ENCODE measurements at regions not wholly inside any gene's neighbourhood (a gene's known extent, or its start where the extent isn't known, plus 50 kb on each side); places are given as distances from the start of the nearest gene placed in this dataset.
A peak's percentile ranks its signal among the peaks of the same experiment; 100 is the strongest.

DNA sequence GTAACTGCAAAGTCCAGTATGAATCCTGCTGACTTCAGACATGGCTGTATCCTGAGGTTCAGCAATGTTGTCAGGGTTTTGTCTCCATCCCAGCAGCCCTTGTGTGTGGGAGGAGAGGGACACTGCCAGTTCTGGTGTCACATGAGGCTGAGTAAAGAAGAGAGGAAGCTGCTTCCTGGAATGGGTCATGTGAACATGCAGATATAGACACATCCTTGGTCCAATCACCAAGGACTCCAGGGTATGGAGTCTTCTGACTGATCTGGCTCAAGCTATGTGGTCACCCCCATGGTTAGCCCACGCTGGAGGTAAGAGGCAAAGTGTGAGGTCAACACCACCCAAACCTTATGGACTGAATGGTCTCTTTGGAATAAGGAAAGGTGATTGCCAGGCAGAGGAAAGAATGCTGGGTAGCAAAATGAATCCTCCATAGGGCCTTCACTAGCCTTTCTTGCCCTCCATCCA is 134.4 kb upstream of the SLC1A4 start:
- peak; percentile 57 for DNase-seq (ENCODE audit: low spot score)

DNA sequence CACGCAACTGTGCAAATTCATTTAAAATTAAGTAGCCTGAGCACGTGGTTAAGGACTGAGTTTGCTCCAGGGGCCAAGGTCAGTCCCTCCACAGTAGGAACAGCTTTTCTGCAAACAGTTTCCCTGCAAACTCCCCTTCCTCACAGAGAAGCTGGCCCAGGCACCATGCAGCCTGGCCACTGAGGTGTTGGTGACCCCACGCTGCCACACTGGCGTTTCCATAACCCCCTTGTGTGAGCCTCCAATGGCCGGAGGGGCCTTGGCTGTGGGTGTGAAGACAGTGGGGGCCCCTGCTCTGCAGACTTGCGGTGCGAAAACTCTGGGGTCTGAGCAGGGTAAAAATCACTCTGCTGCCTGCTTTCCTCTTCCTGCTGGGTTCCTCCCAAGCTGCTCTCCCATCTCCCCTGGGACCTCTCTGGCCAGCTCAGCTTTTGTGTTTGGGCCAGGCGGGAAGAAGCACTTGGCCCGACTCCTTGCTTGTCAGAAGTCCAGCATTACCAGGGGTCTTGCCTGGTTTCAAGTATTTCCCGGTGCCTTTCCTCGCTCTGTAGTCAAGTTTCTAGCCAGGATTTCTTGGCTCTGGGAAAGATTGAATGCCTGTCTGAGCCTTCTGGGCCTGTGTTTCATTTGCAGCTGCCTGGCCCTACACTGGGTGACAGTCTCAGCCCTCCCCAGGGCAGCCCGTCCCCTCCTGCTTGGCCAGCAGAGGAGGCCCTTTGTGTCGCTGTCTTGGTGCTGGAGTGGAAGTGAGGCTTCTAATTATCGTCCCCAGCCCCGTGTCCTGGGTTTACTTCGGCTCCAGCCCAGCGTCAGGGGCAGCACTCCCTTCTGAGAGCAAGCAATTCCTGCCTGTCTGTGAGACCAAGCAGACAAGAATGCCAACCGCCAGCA is 131.4 kb upstream of the SLC1A4 start:
- no peak for DNase-seq (ENCODE audit: low spot score)

DNA sequence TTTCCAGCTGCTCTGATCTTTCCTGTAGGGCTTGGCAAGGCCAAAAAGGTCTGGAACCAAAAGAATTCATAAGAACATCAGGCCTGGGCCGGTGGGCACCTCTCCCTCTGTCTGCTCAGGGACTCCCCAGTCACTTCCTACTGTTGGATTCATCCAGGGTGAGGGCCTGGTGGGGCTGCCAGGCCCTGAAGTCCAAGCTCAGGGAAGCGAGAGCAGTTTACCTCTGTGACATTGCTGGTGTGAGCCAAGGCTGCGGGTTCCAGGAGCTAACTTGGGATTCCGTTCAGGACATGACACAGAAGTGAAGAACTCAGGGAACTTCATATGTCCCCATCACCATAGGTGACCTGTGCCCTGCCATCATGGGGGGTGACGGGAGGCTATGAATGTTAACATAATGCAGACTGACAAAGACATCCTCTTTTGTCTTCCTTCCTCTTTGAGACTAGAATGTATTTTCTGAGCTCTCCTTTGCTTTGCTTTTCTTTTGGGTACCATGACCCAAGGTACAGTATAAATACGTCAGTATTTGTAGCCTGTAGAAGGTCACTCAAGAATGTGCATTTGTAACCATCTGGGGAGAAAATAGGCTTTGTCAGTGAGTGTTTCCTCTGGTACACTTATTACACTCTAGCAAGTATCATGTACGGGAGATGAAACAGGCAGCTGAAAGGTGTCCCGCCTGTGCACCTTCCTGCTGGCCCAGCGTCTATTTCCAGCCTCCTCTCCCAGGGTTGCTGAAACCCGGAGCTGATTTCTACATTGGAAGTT is 130.5 kb upstream of the SLC1A4 start:
- no peak for DNase-seq (ENCODE audit: low spot score)

DNA sequence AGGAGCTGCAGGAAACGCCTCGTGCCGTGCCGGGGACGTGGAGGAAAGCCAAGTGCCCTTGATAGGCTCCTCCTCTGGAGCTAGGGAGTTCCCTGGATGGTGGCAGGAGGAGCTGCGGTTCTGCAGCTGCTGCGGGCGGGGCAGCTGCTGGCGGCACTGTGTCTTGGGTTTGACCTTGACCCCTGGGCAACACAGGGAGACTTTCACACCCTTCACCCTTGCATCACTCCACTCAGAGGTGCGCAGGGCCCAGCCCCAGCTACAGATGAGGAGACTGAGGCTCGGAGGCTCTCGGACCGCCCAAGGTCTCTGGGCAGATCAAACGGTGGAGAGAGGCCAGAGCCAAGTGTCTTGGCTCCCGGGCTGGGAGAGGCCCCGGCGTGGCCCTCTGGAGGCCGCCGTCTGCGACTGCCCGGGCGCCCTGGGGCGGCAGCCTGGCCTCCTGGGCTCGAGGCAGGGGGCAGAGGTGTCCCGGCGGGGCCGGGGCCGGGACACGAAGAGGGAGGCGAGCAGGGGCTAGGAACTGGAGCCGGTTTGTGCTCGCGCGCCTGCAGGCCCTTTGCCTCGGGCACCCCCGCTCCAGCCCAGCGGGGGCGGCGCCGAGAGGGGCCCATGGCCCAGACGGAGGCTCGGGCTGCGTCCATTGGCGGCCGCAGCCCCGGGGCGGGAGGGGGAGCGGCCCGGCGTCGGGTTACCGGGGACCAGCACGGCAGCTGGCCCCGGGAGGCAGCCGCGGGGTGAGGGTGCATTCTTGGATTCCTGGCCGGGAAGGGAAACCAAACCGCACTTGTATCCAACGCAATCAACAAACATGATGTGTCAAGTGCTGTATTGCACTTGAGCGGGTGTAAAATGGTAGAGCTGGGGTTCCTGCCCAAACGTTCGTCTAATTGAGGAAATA is 129.6 kb upstream of the SLC1A4 start:
- DNase-seq (ENCODE audit: low spot score): peak; percentile 86

DNA sequence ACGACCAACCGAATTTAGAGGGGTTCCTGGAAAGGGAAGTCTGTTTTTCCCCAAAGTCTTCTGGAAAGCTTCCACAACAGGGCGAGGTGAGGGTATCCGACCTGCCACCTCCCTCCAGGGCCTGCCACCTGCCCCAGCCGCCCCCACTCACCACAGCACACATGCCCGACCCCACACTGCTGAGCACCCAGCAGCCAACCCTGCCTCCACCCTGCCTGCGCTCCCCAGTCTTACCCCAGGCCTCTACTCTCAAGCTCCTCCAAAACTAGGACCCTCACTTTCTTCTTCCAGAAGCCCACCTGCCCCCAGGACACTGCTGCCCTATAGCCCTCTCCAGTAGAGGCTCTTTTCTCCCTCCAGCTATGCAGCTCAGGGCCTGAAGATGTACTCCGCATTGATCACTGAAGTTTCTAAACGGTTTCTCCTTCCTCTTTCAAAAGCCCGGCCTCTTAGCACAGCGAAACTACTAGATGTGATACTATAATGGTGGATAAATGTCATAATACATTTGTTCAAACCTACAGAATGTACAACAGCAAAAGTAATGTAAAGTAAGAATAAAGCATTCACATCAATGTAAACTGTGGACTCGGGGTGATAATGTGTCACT is 128.8 kb upstream of the SLC1A4 start:
- DNase-seq (ENCODE audit: low spot score): no peak

DNA sequence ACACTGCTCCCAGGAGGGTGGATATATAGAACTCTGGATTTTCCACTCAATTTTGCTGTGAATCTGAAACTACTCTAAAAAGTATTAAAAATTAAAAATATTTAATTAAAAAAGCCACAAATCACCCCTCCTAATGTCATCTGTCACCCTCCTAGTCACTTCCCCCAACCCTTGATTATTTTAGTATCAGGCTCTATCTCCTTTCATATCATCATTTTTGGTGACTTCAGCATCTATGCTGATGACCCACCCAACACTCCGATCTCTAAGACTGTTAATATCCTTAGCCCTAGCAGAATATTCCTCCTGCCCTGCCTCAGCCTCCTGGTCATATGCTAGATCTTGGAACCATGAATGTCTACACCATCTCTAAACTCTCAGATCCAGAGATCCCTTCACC is 128.3 kb upstream of the SLC1A4 start:
- no peak for DNase-seq (ENCODE audit: low spot score)

DNA sequence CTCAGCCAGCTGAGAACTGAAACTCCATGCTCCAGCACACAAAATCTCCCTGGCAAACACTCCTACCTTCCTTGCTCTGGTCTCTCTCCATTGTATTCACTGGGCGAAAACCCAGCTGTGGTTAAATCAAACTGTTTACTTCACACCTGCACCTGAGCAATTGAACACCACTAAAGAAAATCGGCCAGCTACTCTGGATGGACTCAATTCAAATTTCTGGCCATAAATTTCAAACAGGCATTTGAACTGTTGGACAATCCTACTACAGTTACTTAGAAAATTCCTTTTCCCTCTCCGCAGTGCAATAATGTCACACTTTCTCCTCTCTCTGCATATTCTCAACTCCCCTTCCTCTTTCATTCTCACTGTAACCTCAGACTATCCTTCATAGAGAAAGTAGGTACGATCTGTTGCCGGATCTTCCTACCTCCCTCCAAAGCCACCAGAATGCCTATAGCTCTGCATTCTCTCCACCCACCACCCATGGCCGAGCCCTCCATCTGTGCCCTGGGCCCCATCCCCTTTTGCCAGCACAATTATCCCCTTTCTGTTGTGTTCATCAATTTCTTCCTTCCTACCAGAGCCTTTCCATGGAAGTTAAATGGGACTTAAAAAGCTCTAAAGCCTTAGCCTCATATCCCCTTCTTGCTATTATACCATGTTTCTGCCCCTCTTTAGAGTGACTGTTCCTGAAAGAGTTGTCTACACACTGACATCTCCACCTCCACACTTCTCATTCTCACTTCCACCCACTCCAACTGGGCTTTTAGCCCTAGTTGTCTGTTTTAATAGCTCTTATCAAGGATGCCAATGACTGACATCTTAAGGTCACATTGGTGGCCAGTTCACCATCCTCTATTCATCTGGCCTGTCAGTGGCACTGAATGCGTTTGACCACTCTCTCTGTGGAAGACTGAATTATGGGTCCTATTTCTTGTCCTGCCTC is 127.5 kb upstream of the SLC1A4 start:
- no peak for DNase-seq (ENCODE audit: low spot score)

DNA sequence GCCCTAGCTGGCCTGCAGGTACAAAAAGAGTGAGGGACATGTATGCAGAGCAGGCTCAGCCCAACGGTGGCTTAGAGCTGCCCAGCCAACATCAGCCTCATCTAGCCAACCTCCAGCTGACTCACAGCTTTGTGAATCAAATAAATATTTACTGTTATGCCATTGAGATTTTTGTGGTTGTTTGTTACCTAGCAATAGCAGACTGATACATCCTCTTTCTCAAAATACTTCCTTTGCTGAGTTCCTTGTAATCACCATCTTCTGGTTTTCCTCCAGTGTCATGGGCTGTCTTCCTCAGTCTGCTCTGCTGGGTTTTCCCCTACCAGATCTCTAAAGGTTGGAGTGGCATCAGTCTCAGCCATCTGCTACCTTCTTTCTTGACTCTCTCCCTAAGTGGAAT is 126.6 kb upstream of the SLC1A4 start:
- DNase-seq (ENCODE audit: low spot score): peak; percentile 26

DNA sequence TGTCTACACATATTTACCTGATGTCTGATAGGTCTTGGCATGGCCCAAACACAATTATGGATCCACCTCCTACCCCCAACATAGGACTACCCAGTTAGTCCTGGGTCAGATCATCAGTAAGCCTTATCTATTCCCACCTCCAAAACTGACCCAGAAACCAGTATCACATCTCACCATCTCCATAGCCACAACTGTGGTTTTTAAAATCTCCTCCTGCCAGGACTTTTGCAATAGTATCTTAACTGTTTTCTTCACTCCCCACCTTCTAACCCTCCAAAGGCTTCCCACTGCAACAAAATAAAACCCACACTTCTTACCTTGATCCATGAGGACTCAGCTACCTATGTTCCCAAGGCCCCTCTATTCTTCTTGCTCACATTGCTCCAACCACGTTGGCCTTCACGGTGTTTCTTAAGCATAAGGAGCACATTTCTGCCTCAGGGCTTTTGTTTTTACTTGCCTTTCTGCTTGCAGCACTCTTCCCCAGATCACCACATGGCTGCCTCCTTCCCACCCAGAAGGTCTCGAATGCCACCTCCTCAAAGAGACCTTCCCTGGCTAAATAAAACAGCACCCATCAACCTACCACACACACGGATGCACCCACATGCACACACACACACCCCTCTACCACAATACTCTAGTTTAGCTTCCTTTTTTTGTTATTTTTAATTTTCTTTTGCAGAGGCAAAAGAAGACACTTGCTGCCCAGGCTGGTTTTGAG is 125.9 kb upstream of the SLC1A4 start:
- no peak for DNase-seq (ENCODE audit: low spot score)

DNA sequence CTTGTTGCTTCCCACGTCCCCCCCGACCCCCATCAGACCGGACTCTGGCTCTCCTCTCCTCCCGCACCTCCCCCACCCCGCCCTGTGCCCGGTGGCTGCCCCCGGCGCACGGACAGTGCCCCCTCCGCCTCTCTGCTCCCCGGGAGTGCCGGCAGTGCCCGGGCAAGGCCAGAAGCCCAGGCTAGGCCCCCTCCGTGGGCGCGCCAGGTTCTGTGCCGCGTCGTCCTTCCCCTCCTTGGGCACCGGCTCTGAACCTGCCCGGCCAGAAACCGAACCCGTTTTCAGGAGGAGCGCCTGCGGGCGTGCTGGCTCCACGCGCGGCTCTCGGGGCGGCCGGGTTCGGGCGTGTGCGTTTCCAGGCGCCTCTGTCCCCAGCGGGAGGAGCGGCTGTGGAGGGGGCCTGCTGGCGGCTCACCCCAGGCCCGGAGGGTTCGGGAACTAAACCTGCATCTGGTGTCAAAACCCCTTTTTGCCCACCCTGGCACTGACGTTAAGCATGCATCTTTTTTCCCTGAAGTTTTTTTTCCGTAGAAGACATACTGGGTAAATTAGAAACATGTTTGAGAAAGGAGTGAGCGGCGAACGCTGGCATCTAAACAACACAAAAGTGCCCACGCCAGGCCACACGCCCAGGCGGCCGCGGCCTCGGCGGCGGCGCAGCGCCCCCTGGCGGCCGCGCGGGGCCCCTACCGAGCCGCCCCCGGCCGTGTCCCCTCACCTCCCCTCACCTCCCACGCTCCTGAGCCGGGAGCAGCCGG is 123.9 kb upstream of the SLC1A4 start:
- peak; percentile 66 for DNase-seq (ENCODE audit: low spot score)

DNA sequence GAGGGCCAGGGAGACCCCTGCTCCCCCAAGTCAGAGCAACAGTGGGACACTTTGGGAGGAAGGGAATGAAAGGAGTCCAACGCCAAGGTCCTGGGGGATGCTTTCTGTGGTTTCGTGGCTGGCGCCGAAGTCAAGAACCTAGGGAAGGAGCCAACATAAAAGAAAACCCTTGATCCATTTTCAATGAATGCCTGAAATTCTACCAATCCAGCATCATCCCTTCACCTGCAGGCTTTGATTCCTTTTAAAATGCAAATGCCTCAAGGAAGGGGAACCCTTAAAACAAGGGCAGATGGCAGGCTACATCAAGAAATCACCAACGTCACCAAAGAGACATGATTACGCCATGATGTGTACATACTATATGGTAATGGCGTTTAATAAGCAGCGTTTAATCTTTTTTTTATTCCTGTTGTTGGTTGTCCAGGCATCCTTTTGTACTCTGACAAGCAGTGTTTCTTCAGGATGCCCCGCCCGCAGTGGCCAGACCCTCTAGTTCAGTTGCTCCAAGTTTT is 123.3 kb upstream of the SLC1A4 start:
- DNase-seq (ENCODE audit: low spot score): no peak

DNA sequence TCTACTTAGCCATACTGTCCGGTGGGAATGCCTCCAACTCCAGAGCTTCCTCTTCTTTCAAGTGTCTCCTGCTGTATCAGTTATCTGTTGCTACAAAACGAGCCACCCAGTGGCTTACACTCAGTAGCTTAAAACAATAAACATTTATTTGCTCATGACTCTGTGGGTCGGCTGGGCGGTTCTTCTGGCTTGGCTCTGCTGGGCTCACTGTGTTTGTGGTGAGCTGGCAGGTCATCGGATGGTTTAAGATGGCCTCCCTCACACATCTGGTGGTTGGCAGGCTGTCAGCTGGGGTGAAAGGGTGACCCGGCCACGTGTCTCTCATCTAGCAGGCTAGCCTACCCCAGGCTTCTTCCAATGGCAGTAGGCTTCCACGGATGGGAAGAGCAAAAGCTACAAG is 122.4 kb upstream of the SLC1A4 start:
- DNase-seq (ENCODE audit: low spot score): no peak

DNA sequence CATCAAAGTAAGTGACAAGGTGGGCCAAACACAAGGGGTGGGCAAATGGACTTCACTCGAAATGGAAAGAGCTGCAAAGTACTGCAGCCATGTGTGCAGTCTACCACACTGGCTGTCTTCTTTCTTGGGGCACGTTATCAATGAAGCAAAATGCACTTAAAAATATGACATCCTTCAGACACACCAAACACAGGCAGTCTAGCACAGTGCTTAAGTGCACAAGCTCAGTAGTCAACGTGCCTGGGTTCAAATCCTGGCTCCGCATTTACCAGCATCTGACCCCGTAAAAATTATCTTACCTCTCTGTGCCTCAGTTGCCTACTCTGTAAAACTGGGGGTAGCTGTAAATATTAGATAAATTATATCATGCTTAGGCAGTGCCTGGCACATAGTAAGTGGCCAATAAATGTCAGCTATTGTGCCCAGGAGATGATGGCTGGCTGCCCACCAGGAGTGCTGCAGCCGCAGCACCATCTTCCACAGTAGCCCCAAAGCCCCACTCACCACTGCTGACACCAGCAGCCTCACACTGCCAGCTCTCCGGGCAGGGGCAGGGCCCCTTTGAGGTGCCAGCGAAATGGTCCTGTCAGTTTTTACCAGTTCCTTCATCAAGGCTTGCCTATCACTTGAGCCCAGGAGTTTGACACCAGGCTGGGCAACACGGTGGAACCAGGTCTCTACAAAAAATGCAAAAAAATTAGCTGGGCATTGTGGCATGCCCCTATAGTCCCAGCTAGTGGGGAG is 121.8 kb upstream of the SLC1A4 start:
- DNase-seq (ENCODE audit: low spot score): no peak

DNA sequence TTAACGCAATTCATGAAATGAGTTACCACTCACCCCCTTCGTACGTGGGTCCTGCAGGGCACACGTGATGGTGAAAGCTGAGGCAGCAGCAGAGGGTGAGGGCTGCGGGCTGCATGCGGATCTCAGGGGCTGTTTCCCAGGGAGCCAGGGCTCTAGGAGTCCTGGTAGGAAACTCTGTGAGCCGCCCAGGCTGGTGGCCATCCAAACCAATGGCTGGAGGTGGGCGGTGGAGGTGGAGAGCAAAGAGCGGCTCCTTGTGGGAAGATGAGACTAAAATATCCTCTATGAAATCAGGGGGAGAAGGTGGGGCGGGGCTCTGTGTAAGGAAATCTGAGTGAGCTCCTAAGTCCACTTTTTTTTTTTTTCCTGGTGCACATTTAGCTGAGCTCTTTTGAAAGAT is 120.1 kb upstream of the SLC1A4 start:
- no peak for DNase-seq (ENCODE audit: low spot score)

DNA sequence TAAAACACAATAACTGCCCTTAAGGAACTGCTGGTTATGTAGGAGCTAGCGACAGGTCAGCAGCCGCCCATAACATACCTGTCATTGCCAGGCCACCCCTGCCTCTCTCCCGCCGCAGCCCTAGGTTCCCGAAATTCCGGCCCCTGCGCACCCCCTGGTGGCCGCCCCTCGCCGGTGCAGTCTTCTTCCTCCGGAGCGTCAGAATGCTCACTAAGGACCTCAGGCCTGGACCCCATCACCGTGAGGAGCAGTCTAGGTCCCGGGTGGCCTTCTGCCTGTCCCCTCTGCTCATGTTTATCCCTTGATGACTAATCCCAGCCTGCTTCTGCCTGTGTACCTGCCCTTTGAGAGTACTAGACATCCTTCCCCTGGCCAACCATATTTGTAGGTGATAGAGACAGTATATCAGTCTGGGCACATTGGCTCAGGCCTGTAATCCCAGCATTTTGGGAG is 115.7 kb upstream of the SLC1A4 start:
- DNase-seq (ENCODE audit: low spot score): peak; percentile 57

DNA sequence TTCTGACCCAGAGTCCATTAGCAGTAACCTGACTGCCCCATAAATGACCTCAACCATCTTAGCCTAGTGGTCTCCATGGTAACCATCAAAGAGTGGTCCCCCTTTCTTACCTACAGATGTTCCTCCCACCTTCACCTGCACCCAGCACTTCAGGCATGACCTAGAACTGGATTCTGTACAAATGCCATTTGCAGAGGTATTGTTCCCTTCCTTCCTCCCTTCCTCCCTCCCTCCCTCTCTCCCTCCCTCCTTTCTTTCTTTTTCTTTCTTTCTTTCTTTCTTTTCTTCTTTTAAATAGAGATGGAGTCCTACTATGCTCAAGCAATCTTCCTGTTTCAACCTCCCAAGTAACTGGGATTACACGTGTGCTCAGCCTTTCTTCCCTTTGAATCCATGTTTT is 114.6 kb upstream of the SLC1A4 start:
- no peak for DNase-seq (ENCODE audit: low spot score)

DNA sequence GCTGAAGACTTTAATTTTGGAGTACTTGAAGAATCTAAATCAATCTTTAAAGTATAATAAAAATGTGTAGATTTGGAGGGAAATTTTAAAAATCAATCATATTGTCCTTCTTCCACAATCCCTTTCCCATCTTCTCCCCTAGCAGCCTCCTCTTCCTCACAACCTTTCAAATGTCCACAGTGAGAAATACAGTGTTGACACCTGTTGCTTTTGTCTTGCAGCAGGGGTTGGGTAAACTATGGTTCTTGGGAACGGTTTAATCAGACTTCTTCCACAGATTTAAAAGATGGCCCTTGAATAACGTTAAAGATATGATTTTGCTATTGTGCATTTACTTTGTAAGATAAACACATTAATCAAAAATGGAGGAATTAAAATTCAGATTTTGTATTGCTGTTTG is 113.8 kb upstream of the SLC1A4 start:
- no peak for DNase-seq (ENCODE audit: low spot score)

DNA sequence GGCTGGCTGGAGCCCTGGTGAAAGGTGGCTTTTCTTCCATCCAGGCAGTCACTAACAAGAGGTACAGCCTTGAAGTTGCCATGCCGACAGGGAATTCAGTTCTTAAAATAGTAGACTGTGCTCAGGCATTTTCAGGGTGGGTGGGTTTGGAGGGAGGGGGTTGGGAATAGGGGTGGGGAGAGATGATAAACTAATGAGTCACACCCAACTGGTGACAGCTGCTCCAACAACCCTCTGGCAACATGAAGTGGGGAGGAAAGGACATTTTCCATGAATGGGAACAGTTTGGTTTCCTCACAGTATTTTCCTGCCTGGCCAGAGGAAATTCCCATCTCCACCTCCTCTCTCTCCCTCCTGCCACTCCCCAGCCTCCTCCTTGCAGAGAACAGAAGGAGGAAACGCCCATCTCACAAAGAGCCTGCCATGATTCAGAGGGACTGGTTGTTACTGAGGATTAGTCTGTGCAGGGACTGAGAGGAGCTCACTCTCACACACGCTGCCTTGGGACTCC is 113.0 kb upstream of the SLC1A4 start:
- DNase-seq (ENCODE audit: low spot score): no peak

Measured in RKO (cell line).